PC-3 (cell line): ENCODE measurements at regions not wholly inside any gene's neighbourhood (a gene's known extent, or its start where the extent isn't known, plus 50 kb on each side); places are given as distances from the start of the nearest gene placed in this dataset.

Source experiments
- ATAC-seq: fragments of 200-7000 bp; cut with Tn5 transposase; 2 replicates; pipeline ENCODE4 v1.9.1; 2020; ENCODE audit warnings: mild to moderate bottlenecking, moderate library complexity
- BruUV-seq: library from RNA; stranded (reverse); fragments of 400-500 nt; replicated peaks from 2 replicates; lab custom pipeline; 2021; lab: Mats Ljungman, UMichigan
- CTCF ChIA-PET: fragments of 300-600 bp; sonication (Branson Sonifier 250); formaldehyde crosslinking; loops from one replicate; lab custom pipeline; 2022; ENCODE audit warnings: antibody characterized with exemption; lab: Charles Lee
- POLR2A ChIA-PET: fragments of 300-600 bp; sonication (Branson Sonifier 250); formaldehyde crosslinking; loops from one replicate; lab custom pipeline; 2022; ENCODE audit warnings: antibody characterized with exemption; ENCODE audit not compliant: unreplicated experiment; lab: Charles Lee
- DNase-seq: peaks from one replicate; pipeline ENCODE4 v3.0.0-alpha.2; 2015
- H2AFZ ChIP-seq: fragments of 300-600 bp; sonication (generic); 2 replicates; pipeline ENCODE4 v1.6.0; 2016; ENCODE audit warnings: antibody characterized with exemption, low read length
- H3F3A ChIP-seq: fragments of 300-600 bp; sonication (generic); one replicate; pipeline ENCODE4 v1.6.0; 2017; ENCODE audit warnings: antibody characterized with exemption, low read length, control low read depth, mild to moderate bottlenecking; ENCODE audit not compliant: unreplicated experiment
- H3K27ac ChIP-seq: fragments of 300-600 bp; sonication (generic); 2 replicates; pipeline ENCODE4 v1.5.1; 2016; ENCODE audit warnings: mild to moderate bottlenecking, low read length
- H3K27me3 ChIP-seq: fragments of 300-600 bp; sonication (generic); 2 replicates; pipeline ENCODE4 v1.6.1; 2016; ENCODE audit warnings: low read length, mixed read lengths
- H3K36me3 ChIP-seq: fragments of 300-600 bp; sonication (generic); 2 replicates; pipeline ENCODE4 v1.6.1; 2016; ENCODE audit warnings: low read depth, mixed run types, low read length, mixed read lengths
- H3K4me1 ChIP-seq: fragments of 300-600 bp; sonication (generic); 2 replicates; pipeline ENCODE4 v1.5.1; 2016; ENCODE audit warnings: low read length; ENCODE audit not compliant: insufficient read depth
- H3K4me2 ChIP-seq: fragments of 300-600 bp; sonication (generic); 2 replicates; pipeline ENCODE4 v1.6.0; 2016; ENCODE audit warnings: low read length
- H3K4me3 ChIP-seq: fragments of 300-600 bp; sonication (generic); 2 replicates; pipeline ENCODE4 v1.5.1; 2016; ENCODE audit warnings: mild to moderate bottlenecking, low read length, mixed read lengths
- H3K79me2 ChIP-seq: fragments of 300-600 bp; sonication (generic); 2 replicates; pipeline ENCODE4 v1.6.1; 2017; ENCODE audit warnings: low read length, mixed read lengths
- H3K9ac ChIP-seq: fragments of 300-600 bp; sonication (generic); 2 replicates; pipeline ENCODE4 v1.6.0; 2016; ENCODE audit warnings: mild to moderate bottlenecking, low read length
- H3K9me2 ChIP-seq: fragments of 300-600 bp; sonication (generic); replicated peaks from 2 replicates; pipeline ENCODE4 v1.6.1; 2016; ENCODE audit warnings: mixed run types, low read length, mixed read lengths
- H3K9me3 ChIP-seq: fragments of 300-600 bp; sonication (generic); 2 replicates; pipeline ENCODE4 v1.6.1; 2016; ENCODE audit warnings: low read length, mixed read lengths
- H4K20me1 ChIP-seq: fragments of 300-600 bp; sonication (generic); 2 replicates; pipeline ENCODE4 v1.6.1; 2016; ENCODE audit warnings: low read length, mixed read lengths
- CTCF ChIP-seq: fragments of 300-600 bp; sonication (generic); conservative IDR thresholded peaks from 2 replicates; pipeline ENCODE4 v1.5.1; 2017; ENCODE audit warnings: antibody characterized with exemption, low read depth, mild to moderate bottlenecking, low read length
- EZH2 ChIP-seq: fragments of 300-600 bp; sonication (generic); IDR thresholded peaks from one replicate; pipeline ENCODE4 v1.6.1; 2017; ENCODE audit warnings: antibody characterized with exemption, mild to moderate bottlenecking, low read length; ENCODE audit not compliant: unreplicated experiment
- EZH2phosphoT487 ChIP-seq: fragments of 300-600 bp; sonication (generic); IDR thresholded peaks from 2 replicates; pipeline ENCODE4 v1.6.1; 2018; ENCODE audit warnings: mild to moderate bottlenecking, antibody characterized with exemption, low read length, borderline replicate concordance
- intact Hi-C: fragments of 100-400 bp; cut with micrococcal nuclease; formaldehyde crosslinking; loops from 2 replicates; pipeline ENCODE4 v1.9.0; 2023

- no peaks in the 10 kb centered on the region for H3K9me3 ChIP-seq
- H3K9ac ChIP-seq = no peak overlapping the region
- ATAC-seq (no peak), DNase-seq (no peak)
- no peak overlapping the region for H3K4me2 ChIP-seq
- TF ChIP-seq EZH2 (no peak), EZH2phosphoT487 (no peak), CTCF (no peak)
- H2AFZ ChIP-seq = no peak overlapping the region
- no peaks in the 10 kb centered on the region for H3K79me2 ChIP-seq
- H3K4me3 ChIP-seq = no peak overlapping the region
- no peaks in the 10 kb centered on the region for H3K9me2 ChIP-seq
- POLR2A ChIA-PET = no interaction called here
- intact Hi-C loops = no loop called here
- H3K27ac ChIP-seq = no peak overlapping the region
- no peaks in the 10 kb centered on the region for H4K20me1 ChIP-seq
- H3K27me3 ChIP-seq = peaks cover 51% of the 10 kb centered on the region
- BruUV-seq = no TSS peak
- no peaks in the 10 kb centered on the region for H3K4me1 ChIP-seq
- no peaks in the 10 kb centered on the region for H3K36me3 ChIP-seq
- CTCF ChIA-PET = no interaction called here
- H3F3A ChIP-seq = no peaks in the 10 kb centered on the region
Observed at GRCh38 chr2:2916621-2917020, 461.0 kb downstream of the EIPR1 start.

- no peak overlapping the region for H3K4me3 ChIP-seq
- H3K4me1 ChIP-seq = no peaks in the 10 kb centered on the region
- intact Hi-C loops = no loop called here
- H3K9me2 ChIP-seq = no peaks in the 10 kb centered on the region
- H3F3A ChIP-seq = no peaks in the 10 kb centered on the region
- no TSS peak for BruUV-seq
- no peak for TF ChIP-seq CTCF
- no peak for TF ChIP-seq EZH2
- TF ChIP-seq EZH2phosphoT487 = no peak
- no peaks in the 10 kb centered on the region for H3K9me3 ChIP-seq
- no peak overlapping the region for H3K27ac ChIP-seq
- no peaks in the 10 kb centered on the region for H3K36me3 ChIP-seq
- ChIA-PET CTCF (no interaction called here), POLR2A (no interaction called here)
- no peak overlapping the region for H3K4me2 ChIP-seq
- H2AFZ ChIP-seq = no peak overlapping the region
- ATAC-seq = no peak
- H4K20me1 ChIP-seq = no peaks in the 10 kb centered on the region
- H3K27me3 ChIP-seq = peaks cover 51% of the 10 kb centered on the region
- no peak for DNase-seq
- no peak overlapping the region for H3K9ac ChIP-seq
- H3K79me2 ChIP-seq = no peaks in the 10 kb centered on the region
Observed at GRCh38 chr2:2914252-2914651, 463.4 kb downstream of the EIPR1 start.

- H3K79me2 ChIP-seq = no peaks in the 10 kb centered on the region
- no peak overlapping the region for H3K27ac ChIP-seq
- ATAC-seq (no peak), DNase-seq (no peak)
- H3K36me3 ChIP-seq = no peaks in the 10 kb centered on the region
- ChIA-PET CTCF (no interaction called here), POLR2A (no interaction called here)
- no TSS peak for BruUV-seq
- H3K4me1 ChIP-seq = no peaks in the 10 kb centered on the region
- peaks cover 56% of the 10 kb centered on the region for H3K27me3 ChIP-seq
- H3K9ac ChIP-seq = no peak overlapping the region
- H4K20me1 ChIP-seq = no peaks in the 10 kb centered on the region
- TF ChIP-seq EZH2phosphoT487 (no peak), CTCF (no peak), EZH2 (no peak)
- H3K9me2 ChIP-seq = no peaks in the 10 kb centered on the region
- intact Hi-C loops = no loop called here
- H3K4me3 ChIP-seq = no peak overlapping the region
- H3K4me2 ChIP-seq = no peak overlapping the region
- no peaks in the 10 kb centered on the region for H3K9me3 ChIP-seq
- no peaks in the 10 kb centered on the region for H3F3A ChIP-seq
- H2AFZ ChIP-seq = no peak overlapping the region
Observed at GRCh38 chr2:2913601-2914120, 464.0 kb downstream of the EIPR1 start.
